Vagina (tissue), 2 donors: ENCODE measurements at regions not wholly inside any gene's neighbourhood (a gene's known extent, or its start where the extent isn't known, plus 50 kb on each side); places are given as distances from the start of the nearest gene placed in this dataset.
"Not testable (repeated sequence)": the region's sequence is repeated elsewhere in the genome, so short reads cannot be mapped to it uniquely, and the experiment has no call there.

ENCODE experiments used
- DNase-seq, 2 donors: peaks; one replicate each; pipeline ENCODE4 v3.0.0-alpha.2; 2017; ENCODE audit errors: extremely low spot score in 2 of 2
- H3K27ac ChIP-seq: fragments of 200-600 bp; sonication (generic); one replicate; pipeline ENCODE4 v1.5.1; 2019
- H3K27me3 ChIP-seq: fragments of 200-600 bp; sonication (generic); one replicate; pipeline ENCODE4 v1.5.1; 2019
- H3K36me3 ChIP-seq, 2 donors: fragments of 200-600 bp; sonication (generic); one replicate each; pipeline ENCODE4 v1.5.1; 2017 to 2019
- H3K4me1 ChIP-seq: fragments of 200-600 bp; sonication (generic); one replicate; pipeline ENCODE4 v1.5.1; 2019
- H3K4me3 ChIP-seq, 2 donors: fragments of 200-600 bp; sonication (generic); 1 replicate in 1 of 2; 2 replicates in 1 of 2; pipeline ENCODE4 v1.5.1; 2016 to 2019
- H3K9me3 ChIP-seq: fragments of 200-600 bp; sonication (generic); one replicate; pipeline ENCODE4 v1.5.1; 2019
- CTCF ChIP-seq, 3 experiments: fragments of 450-650 bp in 2 of 3; fragments of 200-600 bp in 1 of 3; sonication (generic) in 1 of 3; IDR thresholded peaks; one replicate each; pipeline ENCODE4 v1.5.1; 2017 to 2019; ENCODE audit warnings: antibody characterized with exemption in 3 of 3, mild to moderate bottlenecking in 2 of 3, moderate library complexity in 2 of 3
- POLR2A ChIP-seq, 2 donors: fragments of 450-650 bp; IDR thresholded peaks; one replicate each; pipeline ENCODE4 v1.6.1; 2017; ENCODE audit warnings: antibody characterized with exemption in 2 of 2, mild to moderate bottlenecking in 2 of 2, moderate library complexity in 2 of 2
- POLR2AphosphoS5 ChIP-seq, 2 donors: sonication (generic); formaldehyde crosslinking; IDR thresholded peaks; one replicate each; pipeline ENCODE4 v1.9.0; 2017; ENCODE audit warnings: antibody characterized with exemption in 2 of 2, mild to moderate bottlenecking in 2 of 2, low read depth in 1 of 2; ENCODE audit not compliant: insufficient read depth in 1 of 2
- intact Hi-C: fragments of 100-400 bp; cut with DNase I; formaldehyde crosslinking; loops from one replicate; pipeline ENCODE4 v1.15.1; 2023

- H3K36me3 ChIP-seq = no peaks in the 10 kb centered on the region
- no peaks in the 10 kb centered on the region for H3K4me1 ChIP-seq
- no peak for DNase-seq
- H3K4me3 ChIP-seq = no peak overlapping the region
- H3K9me3 ChIP-seq = no peaks in the 10 kb centered on the region
- no peak for TF ChIP-seq POLR2AphosphoS5 (IDR thresholded peaks at IDR 0.05; ENCODE audit: insufficient read depth in 1 of 2, low read depth in 1 of 2)
- no peak for TF ChIP-seq CTCF (IDR thresholded peaks at IDR 0.05)
- no peak overlapping the region for H3K27ac ChIP-seq
- intact Hi-C loops = no loop called here
- H3K27me3 ChIP-seq = no peaks in the 10 kb centered on the region
These were observed 931.0 kb downstream of the STIM2 start for GRCh38 chr4:27791640-27792039.

- Histone ChIP-seq H3K4me1 (no peaks in the 10 kb centered on the region), H3K27ac (no peak overlapping the region), H3K36me3 (no peaks in the 10 kb centered on the region), H3K4me3 (no peak overlapping the region), H3K9me3 (no peaks in the 10 kb centered on the region), H3K27me3 (no peaks in the 10 kb centered on the region)
- DNase-seq = no peak
- intact Hi-C loops = no loop called here
- TF ChIP-seq CTCF (IDR thresholded peaks at IDR 0.05) = no peak
- TF ChIP-seq POLR2A (IDR thresholded peaks at IDR 0.05) = no peak
- TF ChIP-seq POLR2AphosphoS5 (IDR thresholded peaks at IDR 0.05; ENCODE audit: insufficient read depth in 1 of 2, low read depth in 1 of 2) = no peak
These were observed 946.6 kb downstream of the STIM2 start for GRCh38 chr4:27807207-27807606.

GRCh38 chr4:27811948-27812347 lies 951.3 kb downstream of the STIM2 start:
- no peak for TF ChIP-seq POLR2AphosphoS5 (IDR thresholded peaks at IDR 0.05; ENCODE audit: insufficient read depth in 1 of 2, low read depth in 1 of 2)
- TF ChIP-seq POLR2A (IDR thresholded peaks at IDR 0.05) = no peak
- no peak for TF ChIP-seq CTCF (IDR thresholded peaks at IDR 0.05)
- Histone ChIP-seq H3K27ac (no peak overlapping the region), H3K4me1 (no peaks in the 10 kb centered on the region), H3K36me3 (no peaks in the 10 kb centered on the region), H3K9me3 (no peaks in the 10 kb centered on the region), H3K4me3 (no peak overlapping the region), H3K27me3 (no peaks in the 10 kb centered on the region)
- DNase-seq = no peak
- intact Hi-C loops = no loop called here

GRCh38 chr4:27813226-27813625 lies 952.6 kb downstream of the STIM2 start:
- intact Hi-C loops, H3K4me1 ChIP-seq, H3K27ac ChIP-seq, H3K4me3 ChIP-seq, H3K9me3 ChIP-seq, H3K27me3 ChIP-seq, DNase-seq, H3K36me3 ChIP-seq: not testable (repeated sequence)

GRCh38 chr4:27813699-27814425 lies 953.2 kb downstream of the STIM2 start:
- H3K4me3 ChIP-seq, H3K9me3 ChIP-seq, H3K27me3 ChIP-seq, H3K27ac ChIP-seq, H3K4me1 ChIP-seq, DNase-seq, intact Hi-C loops, H3K36me3 ChIP-seq: not testable (repeated sequence)

GRCh38 chr4:27819246-27819645 lies 958.6 kb downstream of the STIM2 start:
- no peak overlapping the region for H3K4me3 ChIP-seq
- H3K27me3 ChIP-seq = no peaks in the 10 kb centered on the region
- no peaks in the 10 kb centered on the region for H3K36me3 ChIP-seq
- no peaks in the 10 kb centered on the region for H3K9me3 ChIP-seq
- no peaks in the 10 kb centered on the region for H3K4me1 ChIP-seq
- intact Hi-C loops = no loop called here
- H3K27ac ChIP-seq = no peak overlapping the region
- no peak for DNase-seq
- TF ChIP-seq CTCF (IDR thresholded peaks at IDR 0.05) (no peak), POLR2A (IDR thresholded peaks at IDR 0.05) (no peak), POLR2AphosphoS5 (IDR thresholded peaks at IDR 0.05; ENCODE audit: insufficient read depth in 1 of 2, low read depth in 1 of 2) (no peak)
